HepG2 (cell line): ENCODE measurements at regions not wholly inside any gene's neighbourhood (a gene's known extent, or its start where the extent isn't known, plus 50 kb on each side); places are given as distances from the start of the nearest gene placed in this dataset.

ENCODE experiments used
- ATAC-seq: fragments of 200-7000 bp; cut with Tn5 transposase; 3 replicates; pipeline ENCODE4 v1.9.1; 2020; ENCODE audit warnings: mild to moderate bottlenecking, moderate library complexity
- BruUV-seq: library from RNA; stranded (reverse); fragments of 400-500 nt; replicated peaks from 2 replicates; lab custom pipeline; 2021; lab: Mats Ljungman, UMichigan
- CTCF ChIA-PET: fragments of 300-600 bp; formaldehyde crosslinking; extraction: SDS; loops from one replicate; lab custom pipeline; 2021; ENCODE audit warnings: low total read pairs, inconsistent platforms, low intra/inter-chr PET ratio; lab: Yijun Ruan, JAX
- POLR2A ChIA-PET: fragments of 350-600 bp; sonication (Branson Sonifier 250); formaldehyde crosslinking; loops from one replicate; lab custom pipeline; 2020; ENCODE audit warnings: antibody characterized with exemption, inconsistent platforms; lab: Yijun Ruan, JAX
- DNase-seq: peaks from one replicate; pipeline ENCODE4 v3.0.0-alpha.2; 2015; ENCODE audit warnings: low spot score
- FAIRE-seq: peaks from 3 replicates; lab custom pipeline; 2011; peaks lifted over from hg19 to GRCh38; lab: Jason Lieb, UNC
- H2AFZ ChIP-seq: one replicate; pipeline ENCODE4 v1.6.1; 2011; ENCODE audit warnings: low read length, inconsistent platforms
- H3K27ac ChIP-seq: fragments of 300-600 bp; 3 replicates; pipeline ENCODE4 v1.8.0; 2011; ENCODE audit warnings: mixed run types, mild to moderate bottlenecking, mixed read lengths, low read length, inconsistent platforms; ENCODE audit not compliant: insufficient read depth; ENCODE audit errors: extremely low read length
- H3K27me3 ChIP-seq, 2 experiments: fragments of 200-600 bp in 1 of 2; 2 replicates in 1 of 2; 3 replicates in 1 of 2; pipeline versions ENCODE4 v1.6.0 to v1.8.0; 2011; ENCODE audit warnings: low read length in 2 of 2, mild to moderate bottlenecking in 2 of 2, moderate library complexity in 2 of 2, inconsistent platforms in 1 of 2; ENCODE audit not compliant: insufficient read depth in 2 of 2, control insufficient read depth in 1 of 2
- H3K36me3 ChIP-seq, 2 experiments: fragments of 200-600 bp in 1 of 2; replicated peaks in 1 of 2; 2 replicates in 1 of 2; 3 replicates in 1 of 2; pipeline versions ENCODE4 v1.5.1 to v1.8.0; 2011; ENCODE audit warnings: low read length in 2 of 2, inconsistent platforms in 1 of 2; ENCODE audit not compliant: insufficient read depth in 2 of 2, control insufficient read depth in 1 of 2
- H3K4me1 ChIP-seq: 2 replicates; pipeline ENCODE4 v1.5.1; 2012; ENCODE audit warnings: low read length, inconsistent platforms; ENCODE audit not compliant: insufficient read depth
- H3K4me2 ChIP-seq: 2 replicates; pipeline ENCODE4 v1.6.0; 2011; ENCODE audit warnings: low read depth, low read length, inconsistent platforms
- H3K4me3 ChIP-seq, 3 experiments: fragments of 200-600 bp in 1 of 3; sonication (generic), shearing (Covaris generic) in 1 of 3; replicated peaks in 1 of 3; 2 replicates each; pipeline ENCODE4 v1.5.1; 2011 to 2016; ENCODE audit warnings: low read length in 3 of 3, inconsistent platforms in 2 of 3, low read depth in 2 of 3, mild to moderate bottlenecking in 2 of 3, control low read depth in 1 of 3, mixed read lengths in 1 of 3; ENCODE audit not compliant: insufficient read depth in 1 of 3
- H3K79me2 ChIP-seq: one replicate; pipeline ENCODE4 v1.6.1; 2011; ENCODE audit warnings: low read length, inconsistent platforms; ENCODE audit not compliant: insufficient read depth
- H3K9ac ChIP-seq: 2 replicates; pipeline ENCODE4 v1.6.0; 2011; ENCODE audit warnings: mild to moderate bottlenecking, low read depth, low read length, inconsistent platforms; ENCODE audit not compliant: insufficient read depth
- H3K9me3 ChIP-seq: 2 replicates; pipeline ENCODE4 v1.5.1; 2012; ENCODE audit warnings: mild to moderate bottlenecking, low read length
- H4K20me1 ChIP-seq: 2 replicates; pipeline ENCODE4 v1.6.0; 2011; ENCODE audit warnings: inconsistent platforms, mild to moderate bottlenecking, low read length, moderate library complexity; ENCODE audit not compliant: insufficient read depth
- PPARG ChIP-seq: conservative IDR thresholded peaks from 2 replicates; pipeline ENCODE4 v1.6.1; 2016; ENCODE audit warnings: missing biosample characterization, missing genetic modification reagents
- TBX3 ChIP-seq: fragments of 450-650 bp; IDR thresholded peaks from 2 replicates; pipeline ENCODE4 v1.6.1; 2017; ENCODE audit warnings: antibody characterized with exemption, mild to moderate bottlenecking, inconsistent platforms, borderline replicate concordance
- U2AF2 ChIP-seq: fragments of 200-400 bp; formaldehyde crosslinking; IDR thresholded peaks from 2 replicates; pipeline ENCODE4 v1.6.1; 2017; ENCODE audit warnings: low read depth, mild to moderate bottlenecking, low read length
- ZEB1 ChIP-seq: IDR thresholded peaks from 2 replicates; pipeline ENCODE4 v1.6.1; 2012; ENCODE audit warnings: mild to moderate bottlenecking, low read depth, inconsistent platforms; ENCODE audit not compliant: insufficient replicate concordance
- ZNF143 ChIP-seq: sonication (generic); formaldehyde crosslinking; IDR thresholded peaks from 2 replicates; pipeline ENCODE4 v1.4.0; 2020; ENCODE audit warnings: missing genetic modification reagents
- ZNF547 ChIP-seq: sonication (generic); formaldehyde crosslinking; IDR thresholded peaks from 2 replicates; pipeline ENCODE4 v1.5.1; 2020; ENCODE audit warnings: mild to moderate bottlenecking, missing genetic modification reagents
- ZNF589 ChIP-seq: sonication (generic); formaldehyde crosslinking; conservative IDR thresholded peaks from 2 replicates; pipeline ENCODE4 v1.8.0; 2022; ENCODE audit warnings: mild to moderate bottlenecking, moderate library complexity, missing genetic modification reagents
- ZNF737 ChIP-seq: sonication (generic); formaldehyde crosslinking; IDR thresholded peaks from 2 replicates; pipeline ENCODE4 v1.5.0; 2020; ENCODE audit warnings: missing genetic modification reagents, mild to moderate bottlenecking, borderline replicate concordance
- in situ Hi-C: cut with HindIII; loops from 2 replicates; pipeline ENCODE4 v1.10.0; 2017; ENCODE audit warnings: low pct_unique_long_range_greater_than_20kb; ENCODE audit not compliant: extremely low pct_ligation_motif_present
- intact Hi-C: fragments of 100-400 bp; cut with micrococcal nuclease; formaldehyde crosslinking; loops from one replicate; pipeline ENCODE4 v1.10.0; 2022; ENCODE audit not compliant: unreplicated experiment
- TF ChIP-seq, protein P1 (sequence below): sonication (generic); formaldehyde crosslinking; IDR thresholded peaks from 2 replicates; pipeline ENCODE4 v1.5.0; 2020; ENCODE audit warnings: mild to moderate bottlenecking, missing genetic modification reagents

- TF ChIP-seq, protein P1, sequence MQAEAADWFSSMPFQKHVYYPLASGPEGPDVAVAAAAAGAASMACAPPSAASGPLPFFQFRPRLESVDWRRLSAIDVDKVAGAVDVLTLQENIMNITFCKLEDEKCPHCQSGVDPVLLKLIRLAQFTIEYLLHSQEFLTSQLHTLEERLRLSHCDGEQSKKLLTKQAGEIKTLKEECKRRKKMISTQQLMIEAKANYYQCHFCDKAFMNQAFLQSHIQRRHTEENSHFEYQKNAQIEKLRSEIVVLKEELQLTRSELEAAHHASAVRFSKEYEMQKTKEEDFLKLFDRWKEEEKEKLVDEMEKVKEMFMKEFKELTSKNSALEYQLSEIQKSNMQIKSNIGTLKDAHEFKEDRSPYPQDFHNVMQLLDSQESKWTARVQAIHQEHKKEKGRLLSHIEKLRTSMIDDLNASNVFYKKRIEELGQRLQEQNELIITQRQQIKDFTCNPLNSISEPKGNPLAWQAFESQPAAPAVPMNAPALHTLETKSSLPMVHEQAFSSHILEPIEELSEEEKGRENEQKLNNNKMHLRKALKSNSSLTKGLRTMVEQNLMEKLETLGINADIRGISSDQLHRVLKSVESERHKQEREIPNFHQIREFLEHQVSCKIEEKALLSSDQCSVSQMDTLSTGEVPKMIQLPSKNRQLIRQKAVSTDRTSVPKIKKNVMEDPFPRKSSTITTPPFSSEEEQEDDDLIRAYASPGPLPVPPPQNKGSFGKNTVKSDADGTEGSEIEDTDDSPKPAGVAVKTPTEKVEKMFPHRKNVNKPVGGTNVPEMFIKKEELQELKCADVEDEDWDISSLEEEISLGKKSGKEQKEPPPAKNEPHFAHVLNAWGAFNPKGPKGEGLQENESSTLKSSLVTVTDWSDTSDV (CRISPR knock-in tag) = no peak
These were observed 150.9 kb downstream of the POLR1F start (continued) for GRCh38 chr7:19557726-19558465.

- intact Hi-C loops (no loop called here), in situ Hi-C loops (no loop called here)
- Histone ChIP-seq H3K4me3 (no peak overlapping the region), H3K4me1 (no peaks in the 10 kb centered on the region), H3K4me2 (no peak overlapping the region), H2AFZ (no peak overlapping the region), H3K9me3 (peaks cover 76% of the 10 kb centered on the region), H3K27me3 (no peaks in the 10 kb centered on the region), H3K79me2 (no peaks in the 10 kb centered on the region), H3K9ac (no peak overlapping the region), H4K20me1 (no peaks in the 10 kb centered on the region), H3K27ac (no peak overlapping the region), H3K36me3 (no peaks in the 10 kb centered on the region)
- BruUV-seq = no TSS peak
- CTCF ChIA-PET = no interaction called here
- FAIRE-seq (no peak), DNase-seq (no peak), ATAC-seq (no peak)
- TF ChIP-seq U2AF2 = no peak
- no peak for TF ChIP-seq ZNF547
- TF ChIP-seq TBX3 = no peak
- no peak for TF ChIP-seq PPARG (CRISPR knock-in tag)
- no peak for TF ChIP-seq ZNF737
- TF ChIP-seq ZEB1 = no peak
- TF ChIP-seq ZNF589 (CRISPR knock-in tag) = no peak
- no peak for TF ChIP-seq ZNF143 (CRISPR knock-in tag)
- POLR2A ChIA-PET = no interaction called here
These were observed 154.3 kb downstream of the POLR1F start for GRCh38 chr7:19554581-19554980.
